Testis (tissue), 2 donors: ENCODE measurements at regions not wholly inside any gene's neighbourhood (a gene's known extent, or its start where the extent isn't known, plus 50 kb on each side); places are given as distances from the start of the nearest gene placed in this dataset.
"Not testable (repeated sequence)": the region's sequence is repeated elsewhere in the genome, so short reads cannot be mapped to it uniquely, and the experiment has no call there.

ENCODE experiments used
- CTCF ChIP-seq, 3 experiments: fragments of 450-650 bp in 2 of 3; fragments of 200-600 bp in 1 of 3; sonication (generic) in 1 of 3; IDR thresholded peaks; one replicate each; pipeline ENCODE4 v1.5.1; 2016 to 2019; ENCODE audit warnings: antibody characterized with exemption in 3 of 3, mild to moderate bottlenecking in 2 of 3, moderate library complexity in 1 of 3
- POLR2A ChIP-seq: fragments of 450-650 bp; IDR thresholded peaks from one replicate; pipeline ENCODE4 v1.6.1; 2017; ENCODE audit warnings: antibody characterized with exemption, mild to moderate bottlenecking, moderate library complexity

GRCh38 chrX:51125743-51126142 lies 206.9 kb upstream of the NUDT10 start:
- TF ChIP-seq CTCF (IDR thresholded peaks at IDR 0.05); POLR2A: not testable (repeated sequence)
